ENCODE measurements at regions not wholly inside any gene's neighbourhood (a gene's known extent, or its start where the extent isn't known, plus 50 kb on each side); places are given as distances from the start of the nearest gene placed in this dataset.

DNA sequence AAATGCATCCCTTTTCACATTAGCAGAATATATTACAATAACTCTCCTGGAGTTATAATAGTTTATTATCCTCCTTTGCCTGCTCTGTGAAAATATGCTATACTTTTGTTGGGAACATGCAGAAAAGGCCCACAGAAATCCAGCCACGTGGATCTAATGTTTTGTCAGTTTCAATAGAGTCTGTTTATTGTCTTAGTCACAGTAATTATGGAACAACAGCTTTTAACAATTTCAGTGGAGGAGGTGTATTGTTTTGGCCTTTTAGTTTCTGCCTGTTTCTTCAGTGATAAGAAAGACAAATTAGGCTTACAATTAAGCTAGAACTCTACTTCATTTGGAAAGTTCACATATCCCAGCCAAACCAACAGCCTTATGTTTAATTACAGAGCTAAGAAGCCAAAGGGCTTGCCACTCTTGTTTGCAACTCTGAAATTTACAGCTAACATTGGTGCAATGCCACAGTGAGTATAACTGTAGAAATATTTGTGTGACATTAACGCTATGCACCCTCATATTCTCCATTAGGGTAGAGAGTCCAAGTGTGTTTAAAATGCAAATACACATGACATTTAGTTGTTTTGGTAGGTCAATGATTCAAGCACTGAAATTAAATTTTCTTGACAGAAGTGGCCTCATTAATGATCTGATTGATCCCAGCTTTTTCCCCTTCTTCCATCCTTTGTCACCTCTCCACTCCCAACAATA is 175.8 kb downstream of the USP46 start:
- no peak for TF ChIP-seq SIN3A (IDR thresholded peaks at IDR 0.05; ENCODE audit: low read depth)
- no peak for TF ChIP-seq POLR2AphosphoS5 (IDR thresholded peaks at IDR 0.05; ENCODE audit: low read depth, low read length)
- no peak for TF ChIP-seq FOSL1 (IDR thresholded peaks at IDR 0.05; ENCODE audit: low read depth)
- no peak for TF ChIP-seq ZFX (IDR thresholded peaks at IDR 0.05)
- TF ChIP-seq, protein P1, sequence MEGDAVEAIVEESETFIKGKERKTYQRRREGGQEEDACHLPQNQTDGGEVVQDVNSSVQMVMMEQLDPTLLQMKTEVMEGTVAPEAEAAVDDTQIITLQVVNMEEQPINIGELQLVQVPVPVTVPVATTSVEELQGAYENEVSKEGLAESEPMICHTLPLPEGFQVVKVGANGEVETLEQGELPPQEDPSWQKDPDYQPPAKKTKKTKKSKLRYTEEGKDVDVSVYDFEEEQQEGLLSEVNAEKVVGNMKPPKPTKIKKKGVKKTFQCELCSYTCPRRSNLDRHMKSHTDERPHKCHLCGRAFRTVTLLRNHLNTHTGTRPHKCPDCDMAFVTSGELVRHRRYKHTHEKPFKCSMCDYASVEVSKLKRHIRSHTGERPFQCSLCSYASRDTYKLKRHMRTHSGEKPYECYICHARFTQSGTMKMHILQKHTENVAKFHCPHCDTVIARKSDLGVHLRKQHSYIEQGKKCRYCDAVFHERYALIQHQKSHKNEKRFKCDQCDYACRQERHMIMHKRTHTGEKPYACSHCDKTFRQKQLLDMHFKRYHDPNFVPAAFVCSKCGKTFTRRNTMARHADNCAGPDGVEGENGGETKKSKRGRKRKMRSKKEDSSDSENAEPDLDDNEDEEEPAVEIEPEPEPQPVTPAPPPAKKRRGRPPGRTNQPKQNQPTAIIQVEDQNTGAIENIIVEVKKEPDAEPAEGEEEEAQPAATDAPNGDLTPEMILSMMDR (IDR thresholded peaks at IDR 0.05 in 2 of 3, conservative IDR thresholded peaks at IDR 0.05 in 1 of 3; ENCODE audit: borderline replicate concordance in 1 of 3, insufficient read depth in 1 of 3, low read depth in 2 of 3, low read length in 2 of 3) = no peak
- no peak for TF ChIP-seq RAD21 (IDR thresholded peaks at IDR 0.05; ENCODE audit: low read depth)
- TF ChIP-seq SRF (IDR thresholded peaks at IDR 0.05; ENCODE audit: low read depth) = no peak
- TF ChIP-seq JUND (IDR thresholded peaks at IDR 0.05) = no peak
- no peak for TF ChIP-seq CEBPB (IDR thresholded peaks at IDR 0.05; ENCODE audit: low read depth)
- TF ChIP-seq POLR2A (IDR thresholded peaks at IDR 0.05; ENCODE audit: borderline replicate concordance, extremely low read depth, insufficient read depth, insufficient read length) = no peak
- TF ChIP-seq EGR1 (IDR thresholded peaks at IDR 0.05; ENCODE audit: low read depth) = no peak
- TF ChIP-seq, protein P2, sequence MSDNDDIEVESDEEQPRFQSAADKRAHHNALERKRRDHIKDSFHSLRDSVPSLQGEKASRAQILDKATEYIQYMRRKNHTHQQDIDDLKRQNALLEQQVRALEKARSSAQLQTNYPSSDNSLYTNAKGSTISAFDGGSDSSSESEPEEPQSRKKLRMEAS (IDR thresholded peaks at IDR 0.05) = no peak
- no peak for TF ChIP-seq EZH2phosphoT487 (IDR thresholded peaks at IDR 0.05; ENCODE audit: borderline replicate concordance)
- TF ChIP-seq, protein P3, sequence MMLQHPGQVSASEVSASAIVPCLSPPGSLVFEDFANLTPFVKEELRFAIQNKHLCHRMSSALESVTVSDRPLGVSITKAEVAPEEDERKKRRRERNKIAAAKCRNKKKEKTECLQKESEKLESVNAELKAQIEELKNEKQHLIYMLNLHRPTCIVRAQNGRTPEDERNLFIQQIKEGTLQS (IDR thresholded peaks at IDR 0.05) = no peak
- H3K27me3 ChIP-seq (ENCODE audit: insufficient read depth, low read length) = peaks cover 35% of the 10 kb centered on the region
- H3K4me3 ChIP-seq (replicated peaks in 1 of 2; ENCODE audit: low read depth in 1 of 2, low read length in 2 of 2) = no peak overlapping the region
- CTCF ChIA-PET = no interaction called here
- H3K79me2 ChIP-seq (ENCODE audit: insufficient read depth, low read length) = no peaks in the 10 kb centered on the region
- no peaks in the 10 kb centered on the region for H3K36me3 ChIP-seq (ENCODE audit: control insufficient read depth in 1 of 2, insufficient read depth in 2 of 2, low read length in 2 of 2)
- no peaks in the 10 kb centered on the region for H3K9me3 ChIP-seq (ENCODE audit: control insufficient read depth in 1 of 2, insufficient read depth in 1 of 2, low read depth in 1 of 2, low read length in 2 of 2)
- no peak overlapping the region for H3K9ac ChIP-seq (ENCODE audit: low read length)
- DNase-seq (ENCODE audit: low read depth, low spot score) (no peak), ATAC-seq (no peak)
- intact Hi-C loops (cut with micrococcal nuclease) = no loop called here
- no peak overlapping the region for H3K4me2 ChIP-seq (ENCODE audit: low read length)
- H4K20me1 ChIP-seq (ENCODE audit: insufficient read depth) = no peaks in the 10 kb centered on the region
- RAD21 ChIA-PET (ENCODE audit: low non-redundant PET in 1 of 2, low total read pairs in 2 of 2, uncharacterized antibody in 2 of 2, unreplicated experiment in 2 of 2) = no interaction called here
- H3K9me2 ChIP-seq (ENCODE audit: insufficient read depth) = no peaks in the 10 kb centered on the region
- POLR2A ChIA-PET = no interaction called here
- no peaks in the 10 kb centered on the region for H3K4me1 ChIP-seq (ENCODE audit: control insufficient read depth in 1 of 2, insufficient read depth in 2 of 2, low read length in 2 of 2)
- H2AFZ ChIP-seq (ENCODE audit: low read depth, low read length, poor library complexity, severe bottlenecking) = no peak overlapping the region
- BruUV-seq (replicated peaks) = no TSS peak
- H3K27ac ChIP-seq (ENCODE audit: low read depth, low read length) = no peak overlapping the region
